ENCODE measurements at regions not wholly inside any gene's neighbourhood (a gene's known extent, or its start where the extent isn't known, plus 50 kb on each side); places are given as distances from the start of the nearest gene placed in this dataset.

DNA sequence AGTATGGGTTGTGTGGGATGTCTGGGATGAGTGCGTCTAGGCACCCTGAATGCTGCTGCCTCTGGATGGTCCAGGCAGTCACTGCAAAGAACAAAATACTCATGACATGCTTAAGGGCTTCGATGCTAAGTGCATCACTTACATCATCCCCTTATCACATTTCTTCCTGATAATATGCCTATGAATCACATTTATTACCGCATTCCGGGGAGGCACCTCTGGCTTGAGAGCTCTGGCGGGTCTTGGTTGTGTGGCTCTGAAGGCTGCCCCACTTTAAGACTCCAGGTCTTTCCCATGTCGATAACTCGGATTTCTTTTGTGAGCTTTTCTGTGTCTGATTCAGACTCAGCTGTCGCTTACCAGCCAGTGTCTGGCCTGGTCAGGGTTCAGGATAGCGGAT is 1126.4 kb downstream of the TBC1D22A start:
- TF ChIP-seq, protein P1, sequence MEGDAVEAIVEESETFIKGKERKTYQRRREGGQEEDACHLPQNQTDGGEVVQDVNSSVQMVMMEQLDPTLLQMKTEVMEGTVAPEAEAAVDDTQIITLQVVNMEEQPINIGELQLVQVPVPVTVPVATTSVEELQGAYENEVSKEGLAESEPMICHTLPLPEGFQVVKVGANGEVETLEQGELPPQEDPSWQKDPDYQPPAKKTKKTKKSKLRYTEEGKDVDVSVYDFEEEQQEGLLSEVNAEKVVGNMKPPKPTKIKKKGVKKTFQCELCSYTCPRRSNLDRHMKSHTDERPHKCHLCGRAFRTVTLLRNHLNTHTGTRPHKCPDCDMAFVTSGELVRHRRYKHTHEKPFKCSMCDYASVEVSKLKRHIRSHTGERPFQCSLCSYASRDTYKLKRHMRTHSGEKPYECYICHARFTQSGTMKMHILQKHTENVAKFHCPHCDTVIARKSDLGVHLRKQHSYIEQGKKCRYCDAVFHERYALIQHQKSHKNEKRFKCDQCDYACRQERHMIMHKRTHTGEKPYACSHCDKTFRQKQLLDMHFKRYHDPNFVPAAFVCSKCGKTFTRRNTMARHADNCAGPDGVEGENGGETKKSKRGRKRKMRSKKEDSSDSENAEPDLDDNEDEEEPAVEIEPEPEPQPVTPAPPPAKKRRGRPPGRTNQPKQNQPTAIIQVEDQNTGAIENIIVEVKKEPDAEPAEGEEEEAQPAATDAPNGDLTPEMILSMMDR (conservative IDR thresholded peaks at IDR 0.05; ENCODE audit: low read depth, low read length), result no peak
- no peak for TF ChIP-seq EZH2phosphoT487 (IDR thresholded peaks at IDR 0.05; ENCODE audit: borderline replicate concordance, low read length)

Measured in PC-3 (cell line).